ENCODE measurements at regions not wholly inside any gene's neighbourhood (a gene's known extent, or its start where the extent isn't known, plus 50 kb on each side); places are given as distances from the start of the nearest gene placed in this dataset.

- TF ChIP-seq POLR2AphosphoS5 (IDR thresholded peaks at IDR 0.05; ENCODE audit: insufficient read depth in 1 of 2, low read depth in 1 of 2) = peak; percentile 21 to 25
- TF ChIP-seq CTCF (IDR thresholded peaks at IDR 0.05) = no peak
These were observed 186.8 kb downstream of the LTN1 start for GRCh38 chr21:28805885-28806284.

Measured in vagina (tissue), 2 donors.